Neural cell (in vitro differentiated cells): ENCODE measurements at regions not wholly inside any gene's neighbourhood (a gene's known extent, or its start where the extent isn't known, plus 50 kb on each side); places are given as distances from the start of the nearest gene placed in this dataset.

Experiments
- H2AFZ ChIP-seq: fragments of 200-600, 300-800 bp; sonication (generic), shearing (Covaris generic); 2 replicates; pipeline ENCODE4 v1.6.0; 2014; ENCODE audit warnings: low read depth, mild to moderate bottlenecking, antibody characterized with exemption, low read length, moderate library complexity
- H3F3A ChIP-seq: fragments of 200-600 bp; shearing (Covaris generic); 2 replicates; pipeline ENCODE4 v1.6.1; 2016; ENCODE audit warnings: mild to moderate bottlenecking, moderate library complexity, mixed read lengths, antibody characterized with exemption, low read length; ENCODE audit not compliant: insufficient read depth, poor library complexity, severe bottlenecking
- H3K27ac ChIP-seq: fragments of 200-600, 300-800 bp; sonication (generic), shearing (Covaris generic); 2 replicates; pipeline ENCODE4 v1.5.1; 2014; ENCODE audit warnings: mild to moderate bottlenecking, low read length, moderate library complexity
- H3K27me3 ChIP-seq: fragments of 300-800, 200-600 bp; sonication (generic), shearing (Covaris generic); 2 replicates; pipeline ENCODE4 v1.6.0; 2014; ENCODE audit warnings: mild to moderate bottlenecking, low read depth, low read length, moderate library complexity; ENCODE audit not compliant: insufficient read depth
- H3K36me3 ChIP-seq: fragments of 300-800, 200-600 bp; sonication (generic), shearing (Covaris generic); 2 replicates; pipeline ENCODE4 v1.5.1; 2014; ENCODE audit warnings: mild to moderate bottlenecking, antibody characterized with exemption, low read length, moderate library complexity; ENCODE audit not compliant: insufficient read depth
- H3K4me2 ChIP-seq: fragments of 300-800, 200-600 bp; sonication (generic), shearing (Covaris generic); 2 replicates; pipeline ENCODE4 v1.6.0; 2014; ENCODE audit warnings: mild to moderate bottlenecking, low read length
- H3K4me3 ChIP-seq: fragments of 300-800, 200-600 bp; sonication (generic), shearing (Covaris generic); 2 replicates; pipeline ENCODE4 v1.5.1; 2014; ENCODE audit warnings: mild to moderate bottlenecking, low read length, moderate library complexity
- H3K79me2 ChIP-seq: fragments of 200-600 bp; shearing (Covaris generic); replicated peaks from 2 replicates; pipeline ENCODE4 v1.6.0; 2014; ENCODE audit warnings: mild to moderate bottlenecking, low read length, moderate library complexity; ENCODE audit not compliant: insufficient read depth
- H3K9ac ChIP-seq: fragments of 300-800, 200-600 bp; sonication (generic), shearing (Covaris generic); 2 replicates; pipeline ENCODE4 v1.6.1; 2016; ENCODE audit warnings: mild to moderate bottlenecking, low read length, mixed read lengths
- H3K9me2 ChIP-seq: fragments of 200-600 bp; shearing (Covaris generic); 2 replicates; pipeline ENCODE4 v1.6.1; 2016; ENCODE audit warnings: mild to moderate bottlenecking, low read length, mixed read lengths; ENCODE audit not compliant: insufficient read depth
- H3K9me3 ChIP-seq: fragments of 200-600, 300-800 bp; sonication (generic), shearing (Covaris generic); 2 replicates; pipeline ENCODE4 v1.6.1; 2016; ENCODE audit warnings: mild to moderate bottlenecking, mixed run types, low read length, moderate library complexity, mixed read lengths
- H4K20me1 ChIP-seq: fragments of 200-600 bp; shearing (Covaris generic); 2 replicates; pipeline ENCODE4 v1.6.1; 2016; ENCODE audit warnings: mild to moderate bottlenecking, mixed run types; ENCODE audit not compliant: insufficient read depth
- CTCF ChIP-seq: fragments of 450-650 bp; IDR thresholded peaks from 2 replicates; pipeline ENCODE4 v1.5.1; 2014; ENCODE audit warnings: antibody characterized with exemption, mild to moderate bottlenecking, moderate library complexity; ENCODE audit not compliant: poor library complexity, severe bottlenecking
- EP300 ChIP-seq: fragments of 450-650 bp; conservative IDR thresholded peaks from 2 replicates; pipeline ENCODE4 v1.6.1; 2014; ENCODE audit warnings: antibody characterized with exemption, mild to moderate bottlenecking, moderate library complexity; ENCODE audit not compliant: poor library complexity, severe bottlenecking
- EZH2 ChIP-seq: fragments of 200-600, 300-800 bp; shearing (Covaris generic), sonication (generic); IDR thresholded peaks from 2 replicates; pipeline ENCODE4 v1.6.1; 2014; ENCODE audit warnings: antibody characterized with exemption, low read length, borderline replicate concordance, mild to moderate bottlenecking; ENCODE audit not compliant: insufficient read depth, poor library complexity, severe bottlenecking
- MXI1 ChIP-seq: fragments of 450-650 bp; conservative IDR thresholded peaks from 2 replicates; pipeline ENCODE4 v1.6.1; 2014; ENCODE audit warnings: antibody characterized with exemption, mild to moderate bottlenecking; ENCODE audit not compliant: poor library complexity, severe bottlenecking
- POLR2AphosphoS5 ChIP-seq: IDR thresholded peaks from 2 replicates; pipeline ENCODE4 v1.6.1; 2012
- RAD21 ChIP-seq: fragments of 450-650 bp; conservative IDR thresholded peaks from 2 replicates; pipeline ENCODE4 v1.6.1; 2014; ENCODE audit warnings: antibody characterized with exemption, mild to moderate bottlenecking, moderate library complexity
- SMC3 ChIP-seq: fragments of 450-650 bp; conservative IDR thresholded peaks from 2 replicates; pipeline ENCODE4 v1.6.1; 2014; ENCODE audit warnings: antibody characterized with exemption, mild to moderate bottlenecking, moderate library complexity; ENCODE audit not compliant: poor library complexity
- TAF1 ChIP-seq: IDR thresholded peaks from 2 replicates; pipeline ENCODE4 v1.6.1; 2012; ENCODE audit warnings: low read depth
- TF ChIP-seq, protein P1 (sequence below): IDR thresholded peaks from 2 replicates; pipeline ENCODE4 v1.6.1; 2012; ENCODE audit warnings: borderline replicate concordance

DNA sequence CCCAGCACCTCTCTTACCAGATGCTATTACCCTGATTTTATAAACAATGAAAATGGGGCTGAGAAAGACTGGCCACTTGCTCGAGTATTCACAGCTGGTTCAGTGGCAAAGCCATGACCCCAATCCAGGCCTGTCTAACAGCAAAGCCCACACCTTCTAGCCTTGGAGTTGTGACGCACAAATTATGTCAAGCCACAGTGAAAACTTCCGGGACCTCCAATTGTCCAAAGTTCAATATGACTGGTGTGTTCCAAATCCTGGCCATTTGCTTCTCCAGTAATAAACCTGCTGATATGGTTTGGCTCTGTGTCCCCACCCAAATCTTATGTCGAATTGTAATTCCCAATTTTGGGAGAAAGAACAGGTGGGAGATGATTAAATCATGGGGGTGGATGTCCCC lies 64.7 kb upstream of the RIOK3 start:
- no peaks in the 10 kb centered on the region for H3K36me3 ChIP-seq
- no peaks in the 10 kb centered on the region for H3F3A ChIP-seq
- no peak overlapping the region for H2AFZ ChIP-seq
- H3K9me3 ChIP-seq: no peaks in the 10 kb centered on the region
- no peak overlapping the region for H3K4me2 ChIP-seq
- H3K79me2 ChIP-seq: no peaks in the 10 kb centered on the region
- no peaks in the 10 kb centered on the region for H3K27me3 ChIP-seq
- H3K4me3 ChIP-seq: no peak overlapping the region
- H3K9ac ChIP-seq: no peak overlapping the region
- H3K27ac ChIP-seq: no peak overlapping the region
- H4K20me1 ChIP-seq: no peaks in the 10 kb centered on the region
- no peaks in the 10 kb centered on the region for H3K9me2 ChIP-seq
- no peak for TF ChIP-seq SMC3
- TF ChIP-seq CTCF: no peak
- TF ChIP-seq EZH2: no peak
- no peak for TF ChIP-seq EP300
- TF ChIP-seq TAF1: no peak
- TF ChIP-seq POLR2AphosphoS5: no peak
- no peak for TF ChIP-seq RAD21

DNA sequence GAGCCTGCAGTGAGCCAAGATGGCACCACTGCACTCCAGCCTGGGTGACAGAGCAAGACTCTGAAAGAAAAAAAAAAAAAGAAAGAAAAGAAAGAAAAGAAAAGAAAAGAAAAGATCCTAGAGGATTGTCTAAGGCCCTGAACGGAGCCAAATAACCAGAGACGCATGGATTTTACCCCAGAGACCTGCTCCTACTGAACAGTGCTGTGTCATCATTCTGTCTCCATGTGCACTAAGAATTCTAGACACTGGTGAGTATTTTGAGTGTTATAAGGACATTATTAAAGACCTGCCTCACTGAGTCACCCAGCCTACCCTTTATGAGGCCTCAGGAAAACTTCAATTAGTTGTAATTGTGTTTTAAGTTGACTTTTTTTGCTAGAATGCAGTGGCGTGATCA lies 61.9 kb upstream of the RIOK3 start:
- no peaks in the 10 kb centered on the region for H3K79me2 ChIP-seq
- TF ChIP-seq EP300 (no peak), MXI1 (no peak), SMC3 (no peak), TAF1 (no peak), EZH2 (no peak), POLR2AphosphoS5 (no peak), RAD21 (no peak), CTCF (no peak)
- TF ChIP-seq, protein P1, sequence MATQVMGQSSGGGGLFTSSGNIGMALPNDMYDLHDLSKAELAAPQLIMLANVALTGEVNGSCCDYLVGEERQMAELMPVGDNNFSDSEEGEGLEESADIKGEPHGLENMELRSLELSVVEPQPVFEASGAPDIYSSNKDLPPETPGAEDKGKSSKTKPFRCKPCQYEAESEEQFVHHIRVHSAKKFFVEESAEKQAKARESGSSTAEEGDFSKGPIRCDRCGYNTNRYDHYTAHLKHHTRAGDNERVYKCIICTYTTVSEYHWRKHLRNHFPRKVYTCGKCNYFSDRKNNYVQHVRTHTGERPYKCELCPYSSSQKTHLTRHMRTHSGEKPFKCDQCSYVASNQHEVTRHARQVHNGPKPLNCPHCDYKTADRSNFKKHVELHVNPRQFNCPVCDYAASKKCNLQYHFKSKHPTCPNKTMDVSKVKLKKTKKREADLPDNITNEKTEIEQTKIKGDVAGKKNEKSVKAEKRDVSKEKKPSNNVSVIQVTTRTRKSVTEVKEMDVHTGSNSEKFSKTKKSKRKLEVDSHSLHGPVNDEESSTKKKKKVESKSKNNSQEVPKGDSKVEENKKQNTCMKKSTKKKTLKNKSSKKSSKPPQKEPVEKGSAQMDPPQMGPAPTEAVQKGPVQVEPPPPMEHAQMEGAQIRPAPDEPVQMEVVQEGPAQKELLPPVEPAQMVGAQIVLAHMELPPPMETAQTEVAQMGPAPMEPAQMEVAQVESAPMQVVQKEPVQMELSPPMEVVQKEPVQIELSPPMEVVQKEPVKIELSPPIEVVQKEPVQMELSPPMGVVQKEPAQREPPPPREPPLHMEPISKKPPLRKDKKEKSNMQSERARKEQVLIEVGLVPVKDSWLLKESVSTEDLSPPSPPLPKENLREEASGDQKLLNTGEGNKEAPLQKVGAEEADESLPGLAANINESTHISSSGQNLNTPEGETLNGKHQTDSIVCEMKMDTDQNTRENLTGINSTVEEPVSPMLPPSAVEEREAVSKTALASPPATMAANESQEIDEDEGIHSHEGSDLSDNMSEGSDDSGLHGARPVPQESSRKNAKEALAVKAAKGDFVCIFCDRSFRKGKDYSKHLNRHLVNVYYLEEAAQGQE: no peak
- H4K20me1 ChIP-seq: no peaks in the 10 kb centered on the region
- H3K9ac ChIP-seq: no peak overlapping the region
- H3K4me3 ChIP-seq: no peak overlapping the region
- no peak overlapping the region for H3K27ac ChIP-seq
- H3K4me2 ChIP-seq: no peak overlapping the region
- H3K36me3 ChIP-seq: no peaks in the 10 kb centered on the region
- H3F3A ChIP-seq: no peaks in the 10 kb centered on the region
- no peaks in the 10 kb centered on the region for H3K9me2 ChIP-seq
- no peak overlapping the region for H2AFZ ChIP-seq
- H3K27me3 ChIP-seq: no peaks in the 10 kb centered on the region
- H3K9me3 ChIP-seq: no peaks in the 10 kb centered on the region
